Type B pancreatic cell (in vitro differentiated cells): ENCODE measurements at regions not wholly inside any gene's neighbourhood (a gene's known extent, or its start where the extent isn't known, plus 50 kb on each side); places are given as distances from the start of the nearest gene placed in this dataset.

Experiments
- DNase-seq: peaks from one replicate; pipeline ENCODE4 v3.0.0; 2021; ENCODE audit warnings: mixed read lengths; ENCODE audit not compliant: unreplicated experiment; ENCODE audit errors: extremely low spot score
- H3K27ac Mint-ChIP-seq: 2 replicates; pipeline ENCODE4 v1.8.0; 2021; ENCODE audit warnings: mild to moderate bottlenecking, mixed read lengths
- H3K27me3 Mint-ChIP-seq: 2 replicates; pipeline ENCODE4 v1.8.0; 2021; ENCODE audit warnings: mixed read lengths
- H3K36me3 Mint-ChIP-seq: 2 replicates; pipeline ENCODE4 v1.8.0; 2021; ENCODE audit warnings: mixed read lengths
- H3K4me1 Mint-ChIP-seq: one replicate; pipeline ENCODE4 v1.8.0; 2021; ENCODE audit warnings: mixed read lengths; ENCODE audit not compliant: unreplicated experiment
- H3K4me3 Mint-ChIP-seq: 2 replicates; pipeline ENCODE4 v1.8.0; 2021; ENCODE audit warnings: mild to moderate bottlenecking, mixed read lengths
- H3K9me3 Mint-ChIP-seq: 2 replicates; pipeline ENCODE4 v1.8.0; 2021; ENCODE audit warnings: mixed read lengths
- TF ChIP-seq, protein P1 (sequence below): fragments of 200-600 bp; sonication (generic); conservative IDR thresholded peaks from 2 replicates; pipeline ENCODE4 v1.5.0; 2021; ENCODE audit warnings: antibody characterized with exemption, mild to moderate bottlenecking

DNA sequence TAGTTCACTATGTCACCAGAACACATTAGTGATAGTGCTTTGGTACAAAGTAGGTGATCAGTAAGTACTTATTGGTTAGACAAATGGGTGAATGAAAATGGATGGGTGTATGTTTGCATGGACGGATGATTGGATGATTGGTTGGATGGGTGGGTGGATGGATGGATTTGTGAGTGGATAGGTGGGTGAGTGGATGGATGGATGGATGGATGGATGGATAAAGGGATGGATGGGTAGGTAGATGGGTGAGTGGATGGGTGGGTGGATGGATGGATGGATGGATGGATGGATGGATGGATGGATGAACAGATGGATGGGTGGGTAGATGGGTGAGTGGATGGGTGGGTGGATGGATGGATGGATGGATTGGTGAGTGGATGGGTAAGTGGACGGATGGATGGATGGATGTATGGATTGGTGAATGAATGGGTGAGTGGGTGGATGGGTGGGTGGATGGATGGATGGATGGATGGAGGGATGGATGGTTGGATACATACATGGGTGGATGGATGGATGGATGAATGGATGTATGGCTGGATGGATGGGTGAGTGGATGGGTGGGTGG is 225.3 kb upstream of the GSE1 start:
- DNase-seq: no peak
- H3K27ac Mint-ChIP-seq: no peak overlapping the region
- peaks cover 43% of the 10 kb centered on the region for H3K4me1 Mint-ChIP-seq
- no peaks in the 10 kb centered on the region for H3K36me3 Mint-ChIP-seq
- no peaks in the 10 kb centered on the region for H3K9me3 Mint-ChIP-seq
- no peak overlapping the region for H3K4me3 Mint-ChIP-seq
- TF ChIP-seq, protein P1, sequence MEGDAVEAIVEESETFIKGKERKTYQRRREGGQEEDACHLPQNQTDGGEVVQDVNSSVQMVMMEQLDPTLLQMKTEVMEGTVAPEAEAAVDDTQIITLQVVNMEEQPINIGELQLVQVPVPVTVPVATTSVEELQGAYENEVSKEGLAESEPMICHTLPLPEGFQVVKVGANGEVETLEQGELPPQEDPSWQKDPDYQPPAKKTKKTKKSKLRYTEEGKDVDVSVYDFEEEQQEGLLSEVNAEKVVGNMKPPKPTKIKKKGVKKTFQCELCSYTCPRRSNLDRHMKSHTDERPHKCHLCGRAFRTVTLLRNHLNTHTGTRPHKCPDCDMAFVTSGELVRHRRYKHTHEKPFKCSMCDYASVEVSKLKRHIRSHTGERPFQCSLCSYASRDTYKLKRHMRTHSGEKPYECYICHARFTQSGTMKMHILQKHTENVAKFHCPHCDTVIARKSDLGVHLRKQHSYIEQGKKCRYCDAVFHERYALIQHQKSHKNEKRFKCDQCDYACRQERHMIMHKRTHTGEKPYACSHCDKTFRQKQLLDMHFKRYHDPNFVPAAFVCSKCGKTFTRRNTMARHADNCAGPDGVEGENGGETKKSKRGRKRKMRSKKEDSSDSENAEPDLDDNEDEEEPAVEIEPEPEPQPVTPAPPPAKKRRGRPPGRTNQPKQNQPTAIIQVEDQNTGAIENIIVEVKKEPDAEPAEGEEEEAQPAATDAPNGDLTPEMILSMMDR: no peak
- peaks cover 3% of the 10 kb centered on the region for H3K27me3 Mint-ChIP-seq

GRCh38 chr16:85389679-85390470 is 223.2 kb upstream of the GSE1 start:
- Mint-ChIP-seq H3K9me3 (no peaks in the 10 kb centered on the region), H3K27ac (peak overlapping the region; percentile 81), H3K36me3 (no peaks in the 10 kb centered on the region), H3K27me3 (no peaks in the 10 kb centered on the region), H3K4me3 (no peak overlapping the region), H3K4me1 (peaks cover 37% of the 10 kb centered on the region)
- no peak for DNase-seq
- TF ChIP-seq, protein P1: no peak

GRCh38 chr16:85390511-85391174 is 222.5 kb upstream of the GSE1 start:
- Mint-ChIP-seq H3K36me3 (no peaks in the 10 kb centered on the region), H3K27ac (peak overlapping the region; percentile 81), H3K27me3 (no peaks in the 10 kb centered on the region), H3K9me3 (no peaks in the 10 kb centered on the region), H3K4me1 (peaks cover 33% of the 10 kb centered on the region), H3K4me3 (peak overlapping the region; percentile 58)
- TF ChIP-seq, protein P1: no peak
- DNase-seq: no peak

DNA sequence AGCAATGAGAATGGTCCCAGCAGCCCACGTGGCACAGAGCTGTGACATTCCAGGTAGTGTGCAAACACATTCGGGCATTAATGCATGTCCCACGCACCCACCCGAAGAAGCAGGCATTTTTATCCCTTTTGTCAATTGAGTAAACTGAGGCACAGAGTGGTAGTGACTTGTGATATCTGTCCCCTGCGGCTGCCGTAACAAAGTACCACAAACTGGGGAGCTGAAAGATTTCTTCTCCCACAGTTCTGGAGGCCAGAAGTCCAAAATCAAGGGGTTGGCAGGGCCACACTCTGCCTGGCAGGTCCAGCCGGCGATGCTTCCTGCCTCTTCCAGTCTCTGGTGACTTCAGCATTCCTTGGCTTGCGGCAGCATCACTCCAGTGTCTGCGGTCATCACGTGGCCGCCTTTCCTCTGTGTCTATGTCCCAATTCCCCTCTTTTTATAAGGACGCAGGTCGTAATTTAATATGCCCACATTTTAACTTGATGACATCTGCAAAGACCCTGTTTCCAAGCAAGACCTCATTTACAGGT is 221.9 kb upstream of the GSE1 start:
- no peak for DNase-seq
- Mint-ChIP-seq H3K9me3 (no peaks in the 10 kb centered on the region), H3K27me3 (no peaks in the 10 kb centered on the region), H3K36me3 (no peaks in the 10 kb centered on the region), H3K27ac (peak overlapping the region; percentile 81), H3K4me3 (peak overlapping the region; percentile 58), H3K4me1 (peaks cover 36% of the 10 kb centered on the region)
- TF ChIP-seq, protein P1: no peak

- H3K4me1 Mint-ChIP-seq: peaks cover 43% of the 10 kb centered on the region
- TF ChIP-seq, protein P1: no peak
Measured at GRCh38 chr16:85391769-85392583, 221.1 kb upstream of the GSE1 start.

More at GRCh38 chr16:85391769-85392583, 221.1 kb upstream of the GSE1 start:
- Mint-ChIP-seq H3K4me3 (no peak overlapping the region), H3K27ac (no peak overlapping the region), H3K9me3 (no peaks in the 10 kb centered on the region), H3K27me3 (no peaks in the 10 kb centered on the region), H3K36me3 (no peaks in the 10 kb centered on the region)
- DNase-seq: no peak
